ENCODE measurements at regions not wholly inside any gene's neighbourhood (a gene's known extent, or its start where the extent isn't known, plus 50 kb on each side); places are given as distances from the start of the nearest gene placed in this dataset.

GRCh38 chr14:38788060-38788459, 315.0 kb downstream of the SEC23A start:
- TF ChIP-seq CTCF (IDR thresholded peaks at IDR 0.05) (no peak), POLR2AphosphoS5 (IDR thresholded peaks at IDR 0.05) (no peak), POLR2A (IDR thresholded peaks at IDR 0.05) (no peak)

Measured in gastroesophageal sphincter (tissue), 3 donors.